RWPE2 (cell line): ENCODE measurements at regions not wholly inside any gene's neighbourhood (a gene's known extent, or its start where the extent isn't known, plus 50 kb on each side); places are given as distances from the start of the nearest gene placed in this dataset.

ENCODE experiments used
- ATAC-seq: fragments of 200-7000 bp; cut with Tn5 transposase; 3 replicates; pipeline ENCODE4 v1.9.1; 2021; ENCODE audit warnings: low read depth
- DNase-seq: peaks from one replicate; pipeline ENCODE4 v3.0.0-alpha.2; 2020; ENCODE audit warnings: low spot score
- H3K27ac ChIP-seq: fragments of 450-650 bp; 2 replicates; pipeline ENCODE4 v1.5.1; 2017; ENCODE audit warnings: mild to moderate bottlenecking; ENCODE audit not compliant: poor library complexity, severe bottlenecking
- H3K27me3 ChIP-seq: fragments of 250-450 bp; sonication (Bioruptor Pico); 2 replicates; pipeline ENCODE4 v1.5.1; 2021; ENCODE audit warnings: mild to moderate bottlenecking, moderate library complexity; ENCODE audit not compliant: insufficient read depth, poor library complexity, severe bottlenecking
- H3K36me3 ChIP-seq: fragments of 250-450 bp; sonication (Bioruptor Pico); 2 replicates; pipeline ENCODE4 v1.5.1; 2020; ENCODE audit warnings: low read depth, mild to moderate bottlenecking, moderate library complexity
- H3K4me1 ChIP-seq: fragments of 250-450 bp; sonication (Bioruptor Pico); 2 replicates; pipeline ENCODE4 v1.5.1; 2021; ENCODE audit warnings: mild to moderate bottlenecking, moderate library complexity; ENCODE audit not compliant: insufficient read depth, poor library complexity, severe bottlenecking
- H3K4me3 ChIP-seq: fragments of 250-450 bp; sonication (Bioruptor Pico); 2 replicates; pipeline ENCODE4 v1.5.1; 2021; ENCODE audit warnings: mild to moderate bottlenecking, moderate library complexity; ENCODE audit not compliant: severe bottlenecking
- H3K9me3 ChIP-seq: fragments of 250-450 bp; sonication (Bioruptor Pico); 2 replicates; pipeline ENCODE4 v1.5.1; 2021; ENCODE audit warnings: mild to moderate bottlenecking, moderate library complexity; ENCODE audit not compliant: severe bottlenecking
- TF ChIP-seq, protein P1 (sequence below): fragments of 450-650 bp; IDR thresholded peaks from one replicate; pipeline ENCODE4 v1.5.1; 2017; ENCODE audit warnings: mild to moderate bottlenecking, moderate library complexity; ENCODE audit not compliant: poor library complexity, severe bottlenecking

- Histone ChIP-seq H3K27me3 (peaks cover 6% of the 10 kb centered on the region), H3K9me3 (no peaks in the 10 kb centered on the region), H3K4me3 (no peak overlapping the region), H3K4me1 (no peaks in the 10 kb centered on the region), H3K27ac (no peak overlapping the region), H3K36me3 (no peaks in the 10 kb centered on the region)
- TF ChIP-seq, protein P1, sequence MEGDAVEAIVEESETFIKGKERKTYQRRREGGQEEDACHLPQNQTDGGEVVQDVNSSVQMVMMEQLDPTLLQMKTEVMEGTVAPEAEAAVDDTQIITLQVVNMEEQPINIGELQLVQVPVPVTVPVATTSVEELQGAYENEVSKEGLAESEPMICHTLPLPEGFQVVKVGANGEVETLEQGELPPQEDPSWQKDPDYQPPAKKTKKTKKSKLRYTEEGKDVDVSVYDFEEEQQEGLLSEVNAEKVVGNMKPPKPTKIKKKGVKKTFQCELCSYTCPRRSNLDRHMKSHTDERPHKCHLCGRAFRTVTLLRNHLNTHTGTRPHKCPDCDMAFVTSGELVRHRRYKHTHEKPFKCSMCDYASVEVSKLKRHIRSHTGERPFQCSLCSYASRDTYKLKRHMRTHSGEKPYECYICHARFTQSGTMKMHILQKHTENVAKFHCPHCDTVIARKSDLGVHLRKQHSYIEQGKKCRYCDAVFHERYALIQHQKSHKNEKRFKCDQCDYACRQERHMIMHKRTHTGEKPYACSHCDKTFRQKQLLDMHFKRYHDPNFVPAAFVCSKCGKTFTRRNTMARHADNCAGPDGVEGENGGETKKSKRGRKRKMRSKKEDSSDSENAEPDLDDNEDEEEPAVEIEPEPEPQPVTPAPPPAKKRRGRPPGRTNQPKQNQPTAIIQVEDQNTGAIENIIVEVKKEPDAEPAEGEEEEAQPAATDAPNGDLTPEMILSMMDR, result no peak
- ATAC-seq, result no peak
- no peak for DNase-seq
Observed at GRCh38 chr10:118209215-118209614, 132.9 kb downstream of the FAM204A start.

DNA sequence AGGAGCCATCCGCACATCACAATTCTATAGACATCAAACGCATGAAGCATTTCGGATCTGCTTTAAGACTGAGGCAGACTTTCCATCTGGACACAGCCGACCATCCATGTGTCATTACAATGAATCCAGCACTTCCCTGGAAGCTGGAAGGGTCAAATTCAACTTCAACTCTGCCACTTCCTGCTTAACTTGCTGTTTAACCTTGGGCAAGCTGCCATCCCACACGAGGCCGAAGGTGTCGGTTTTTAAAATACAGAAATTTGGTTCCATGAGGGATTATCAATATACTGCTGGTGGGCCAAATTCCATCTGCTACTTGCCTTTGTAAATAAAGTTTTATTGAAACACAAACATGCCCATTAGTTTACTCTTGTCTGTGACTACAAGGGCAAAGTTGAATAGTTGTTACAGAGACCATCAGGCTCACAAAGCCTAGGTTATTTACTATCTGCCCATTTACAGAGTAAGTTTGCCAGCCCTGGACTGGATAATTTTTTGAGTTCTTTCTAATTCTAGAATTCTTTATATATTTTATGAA lies 134.6 kb downstream of the FAM204A start:
- ATAC-seq (no peak), DNase-seq (no peak)
- no peaks in the 10 kb centered on the region for H3K9me3 ChIP-seq
- TF ChIP-seq, protein P1, result no peak
- no peak overlapping the region for H3K4me3 ChIP-seq
- no peaks in the 10 kb centered on the region for H3K36me3 ChIP-seq
- no peaks in the 10 kb centered on the region for H3K4me1 ChIP-seq
- no peak overlapping the region for H3K27ac ChIP-seq
- H3K27me3 ChIP-seq, result peaks cover 6% of the 10 kb centered on the region

GRCh38 chr10:118204292-118204943 lies 137.7 kb downstream of the FAM204A start:
- H3K27me3 ChIP-seq, result peaks cover 10% of the 10 kb centered on the region
- no peaks in the 10 kb centered on the region for H3K4me1 ChIP-seq
- no peak overlapping the region for H3K4me3 ChIP-seq
- DNase-seq, result no peak
- no peaks in the 10 kb centered on the region for H3K9me3 ChIP-seq
- no peaks in the 10 kb centered on the region for H3K36me3 ChIP-seq
- TF ChIP-seq, protein P1, result no peak
- no peak overlapping the region for H3K27ac ChIP-seq
- ATAC-seq, result no peak

DNA sequence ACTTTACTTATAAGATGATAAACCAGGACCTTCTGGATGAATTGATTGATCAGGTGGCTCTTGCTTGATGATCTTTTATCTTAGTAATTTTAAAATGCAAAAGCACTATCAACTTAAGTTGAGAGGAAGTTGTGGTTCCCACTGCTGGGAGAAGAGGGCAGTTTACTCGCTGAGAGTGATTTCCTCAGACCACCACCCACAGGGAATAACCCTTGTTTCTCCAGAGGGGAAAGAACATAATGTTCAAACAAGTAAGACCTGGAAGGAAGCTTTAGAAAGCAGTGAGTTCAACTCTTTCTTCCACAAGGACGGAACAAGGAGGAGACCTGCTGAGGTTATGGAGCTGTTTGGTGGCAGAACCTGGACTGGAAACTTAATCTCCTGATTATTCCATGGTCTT lies 138.7 kb downstream of the FAM204A start:
- no peak overlapping the region for H3K27ac ChIP-seq
- DNase-seq, result no peak
- TF ChIP-seq, protein P1, result no peak
- peaks cover 10% of the 10 kb centered on the region for H3K27me3 ChIP-seq
- no peaks in the 10 kb centered on the region for H3K9me3 ChIP-seq
- H3K4me3 ChIP-seq, result no peak overlapping the region
- H3K4me1 ChIP-seq, result no peaks in the 10 kb centered on the region
- ATAC-seq, result no peak
- H3K36me3 ChIP-seq, result no peaks in the 10 kb centered on the region

DNA sequence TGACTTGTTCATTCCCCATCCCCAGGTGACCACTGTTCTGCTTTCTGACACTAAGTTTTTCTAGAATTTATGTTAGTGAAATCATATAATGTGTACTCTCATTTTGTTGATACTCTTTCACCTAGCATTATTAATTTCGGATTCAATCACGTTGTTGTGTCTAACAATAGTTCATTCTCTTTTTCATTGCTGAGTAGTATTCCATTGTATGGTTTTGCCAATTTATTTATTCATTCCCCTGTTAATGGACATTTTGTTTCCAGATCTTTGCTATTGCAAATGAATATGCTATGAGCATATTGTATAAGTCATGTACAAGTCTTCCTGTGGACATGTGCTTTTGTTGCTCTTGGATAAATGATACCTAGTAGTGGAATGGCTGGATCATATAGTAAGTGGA lies 146.4 kb downstream of the FAM204A start:
- no peaks in the 10 kb centered on the region for H3K9me3 ChIP-seq
- no peak overlapping the region for H3K27ac ChIP-seq
- no peaks in the 10 kb centered on the region for H3K36me3 ChIP-seq
- ATAC-seq (no peak), DNase-seq (no peak)
- TF ChIP-seq, protein P1, result no peak
- H3K4me1 ChIP-seq, result no peaks in the 10 kb centered on the region
- H3K4me3 ChIP-seq, result no peak overlapping the region
- H3K27me3 ChIP-seq, result no peaks in the 10 kb centered on the region
